ENCODE measurements at regions not wholly inside any gene's neighbourhood (a gene's known extent, or its start where the extent isn't known, plus 50 kb on each side); places are given as distances from the start of the nearest gene placed in this dataset.

DNA sequence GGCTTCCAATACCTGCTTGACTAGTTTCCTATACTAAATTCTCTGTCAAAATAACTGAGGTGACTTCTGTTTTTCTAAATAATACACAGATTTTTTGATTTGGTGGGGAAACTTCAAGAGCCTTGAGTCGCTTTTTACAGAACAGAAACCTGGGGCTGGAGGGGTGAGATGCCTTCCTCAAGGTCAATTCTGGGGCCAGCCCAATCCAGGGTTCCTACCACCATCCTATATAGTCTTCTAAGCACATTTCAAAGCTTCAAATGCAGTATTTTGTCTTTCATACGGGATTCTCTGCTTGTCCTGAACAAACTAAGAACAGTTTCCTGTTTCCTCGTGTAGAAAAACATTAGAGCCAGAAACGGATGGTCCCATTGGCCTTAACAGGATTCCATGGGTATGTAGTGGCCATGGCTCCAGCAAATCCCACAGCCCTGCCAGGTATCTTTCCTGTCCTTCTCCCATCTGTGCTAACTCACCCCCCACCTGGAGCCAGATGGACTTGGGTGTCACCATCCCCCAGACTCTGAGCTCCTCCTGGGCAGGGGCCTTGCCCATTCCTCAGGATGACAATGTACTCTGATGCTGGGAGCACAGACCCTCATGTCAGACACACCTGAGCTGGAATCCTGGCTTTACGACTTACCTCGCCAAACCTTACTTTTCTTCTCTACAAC is 146.9 kb downstream of the KLF13 start:
- DNase-seq (ENCODE audit: low spot score): peak; percentile 30

DNA sequence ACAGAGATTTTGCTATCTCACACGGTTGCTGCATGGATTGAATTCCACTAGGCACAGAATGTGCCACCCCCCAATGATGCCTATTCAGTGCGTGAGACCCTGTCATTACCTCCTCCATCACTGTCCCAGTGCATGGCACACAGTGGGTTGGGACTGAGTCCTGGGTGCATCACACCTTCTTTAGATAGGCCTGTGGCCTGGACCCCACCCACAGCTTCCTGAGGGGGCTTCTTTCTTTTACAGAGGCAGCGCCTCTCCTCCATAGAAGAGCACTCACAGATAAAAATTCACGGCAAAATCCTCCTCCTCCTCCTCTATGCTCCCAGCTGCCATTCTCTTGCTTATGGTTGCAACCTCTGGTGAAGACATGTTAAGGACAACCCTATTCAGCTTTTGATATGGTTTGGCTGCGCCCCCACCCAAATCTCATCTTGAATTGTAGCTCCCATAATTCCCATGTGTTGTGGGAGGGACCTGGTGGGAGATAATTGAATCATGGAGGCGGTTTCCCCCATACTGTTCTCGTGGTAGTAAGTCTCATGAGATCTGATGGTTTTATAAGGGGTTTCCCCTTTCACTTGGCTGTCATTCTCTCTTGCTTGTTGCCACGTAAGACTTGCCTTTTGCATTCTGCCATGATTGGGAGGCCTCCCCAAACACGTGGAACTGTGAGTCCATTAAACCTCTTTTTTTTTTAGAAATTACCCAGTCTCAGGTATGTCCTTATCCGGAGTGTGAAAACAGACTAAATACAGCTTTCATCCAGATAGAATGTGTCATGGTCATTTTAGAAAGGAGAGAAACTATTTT is 147.6 kb downstream of the KLF13 start:
- peak; percentile 28 for DNase-seq (ENCODE audit: low spot score)

DNA sequence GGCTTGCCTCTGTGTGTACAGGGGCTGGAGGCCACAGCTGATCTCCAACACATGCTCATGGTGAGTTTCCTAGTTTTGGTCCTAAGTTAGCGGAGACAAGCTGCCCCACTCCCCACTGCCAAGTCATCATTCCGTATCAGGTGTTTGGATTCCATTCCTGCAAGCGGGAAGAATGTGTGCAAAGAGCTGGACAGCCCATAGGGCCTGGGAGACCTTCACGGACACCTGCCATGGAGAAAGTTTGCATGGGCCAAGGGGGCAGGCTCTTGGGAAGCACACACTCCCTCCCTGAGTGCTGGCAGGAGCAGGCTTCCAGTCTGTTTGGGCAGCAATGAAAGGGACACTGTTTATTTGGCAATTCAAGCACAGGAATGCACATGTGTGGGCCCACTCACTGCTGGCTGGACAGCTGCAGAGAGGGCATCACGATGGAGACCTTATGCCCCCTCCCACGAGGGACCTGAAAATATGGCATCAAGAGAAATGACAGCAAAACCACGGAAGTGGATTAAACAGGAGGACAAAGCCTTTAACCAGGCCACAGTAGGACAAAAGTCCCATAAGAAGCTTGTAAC is 149.7 kb downstream of the KLF13 start:
- peak; percentile 53 for DNase-seq (ENCODE audit: low spot score)

DNA sequence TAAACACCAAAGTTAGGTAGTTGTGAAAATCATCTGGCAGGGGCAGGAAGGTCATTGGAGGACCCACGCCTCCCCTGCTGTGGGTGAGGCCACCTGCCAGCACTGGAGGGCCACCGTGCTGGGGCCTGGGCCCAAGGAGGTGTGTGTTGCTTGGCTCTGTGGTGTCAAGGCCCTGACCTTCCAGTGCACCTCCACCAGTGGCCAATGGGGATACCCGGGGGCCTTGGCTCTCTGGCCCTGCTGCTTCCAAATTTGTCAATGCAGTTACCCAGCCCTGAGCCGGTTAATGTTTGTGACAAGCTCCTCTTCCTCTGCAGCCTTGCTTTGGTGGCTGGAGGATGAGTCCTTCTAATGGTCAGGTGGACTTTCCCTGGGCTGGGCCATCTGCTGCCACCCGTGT is 150.2 kb downstream of the KLF13 start:
- no peak for DNase-seq (ENCODE audit: low spot score)

DNA sequence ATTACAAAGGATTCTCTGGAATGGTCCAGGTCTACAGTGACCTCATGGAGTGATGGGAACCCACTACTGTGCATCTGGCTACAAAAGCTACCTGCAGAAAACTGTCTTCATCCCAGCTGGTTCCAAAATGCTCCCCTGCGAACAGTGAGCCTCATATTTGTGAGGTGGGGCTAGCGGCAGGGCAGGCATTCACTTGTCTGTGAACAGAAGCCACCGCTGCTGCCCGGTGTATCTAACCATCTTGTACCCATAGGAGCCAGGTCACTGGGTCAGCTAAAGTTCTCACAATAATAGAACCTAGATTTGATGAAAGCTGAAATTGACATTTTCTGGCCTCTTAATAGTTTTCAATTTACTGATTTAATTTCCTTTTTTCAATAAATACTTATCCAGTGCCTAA is 150.7 kb downstream of the KLF13 start:
- peak; percentile 31 for DNase-seq (ENCODE audit: low spot score)

DNA sequence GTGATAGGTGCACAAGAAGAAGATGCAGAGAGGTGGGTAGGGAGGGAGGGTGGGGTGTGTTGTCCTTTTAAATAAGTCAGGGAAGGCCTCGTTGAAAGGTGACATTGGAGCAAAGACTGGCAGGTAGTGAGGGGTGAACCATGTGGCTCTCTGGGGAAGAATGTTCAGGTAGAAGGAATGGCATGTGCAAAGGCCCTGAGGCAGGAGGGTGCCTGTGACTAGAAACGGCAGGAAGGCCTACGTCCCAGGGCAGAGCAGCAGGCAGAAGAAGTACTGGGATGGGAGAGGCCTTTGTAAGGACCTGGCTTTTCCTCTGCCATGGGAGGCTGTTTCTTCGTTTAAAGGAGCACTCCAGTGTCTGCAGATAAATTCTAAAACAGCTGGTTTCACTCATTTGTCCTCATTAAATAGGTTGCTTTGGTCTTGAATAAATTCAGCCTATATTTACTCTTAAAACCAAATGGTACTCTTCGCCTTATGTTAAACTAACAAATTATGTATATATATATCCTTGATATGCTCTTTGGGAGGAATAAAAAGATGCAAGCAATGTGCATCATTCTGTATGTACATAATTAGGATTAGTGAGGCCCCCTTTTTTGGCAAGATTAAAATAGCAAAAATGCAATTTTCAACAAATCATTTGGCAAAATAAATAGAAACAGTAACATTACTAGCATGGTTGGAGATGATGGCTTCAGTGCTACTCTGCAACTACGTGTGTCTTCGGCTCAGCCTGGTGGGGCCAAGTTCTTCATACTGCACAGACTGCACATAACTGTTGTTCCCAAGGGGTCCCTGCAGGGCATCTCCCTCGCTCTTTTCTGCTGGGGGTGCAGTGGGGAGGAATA is 151.4 kb downstream of the KLF13 start:
- DNase-seq (ENCODE audit: low spot score): peak; percentile 31

DNA sequence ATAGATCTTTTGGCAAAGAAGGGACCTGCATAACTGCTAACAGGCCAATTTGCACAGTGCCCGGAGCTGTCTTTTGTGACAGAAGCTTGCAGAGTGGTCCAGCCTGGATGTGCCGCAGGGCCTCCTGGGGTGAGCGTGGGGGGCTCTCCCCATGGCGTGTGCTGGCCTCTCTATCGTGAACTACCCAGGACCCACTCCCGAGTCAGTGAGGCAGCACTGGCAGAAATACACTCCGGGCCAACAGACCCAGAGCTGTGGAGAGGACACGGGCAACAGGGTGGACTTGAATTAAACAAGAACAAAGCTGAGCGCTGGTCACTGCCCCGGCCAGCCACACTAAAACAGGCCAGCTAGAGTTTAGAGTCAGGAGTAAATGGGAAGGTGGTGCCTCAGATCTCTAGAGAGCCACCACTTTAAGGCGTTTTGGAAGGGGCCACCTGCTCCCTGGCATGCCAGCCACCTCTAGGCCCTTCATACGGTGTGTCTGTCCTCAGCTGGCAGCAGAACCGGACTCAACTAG is 152.1 kb downstream of the KLF13 start:
- DNase-seq (ENCODE audit: low spot score): peak; percentile 53

DNA sequence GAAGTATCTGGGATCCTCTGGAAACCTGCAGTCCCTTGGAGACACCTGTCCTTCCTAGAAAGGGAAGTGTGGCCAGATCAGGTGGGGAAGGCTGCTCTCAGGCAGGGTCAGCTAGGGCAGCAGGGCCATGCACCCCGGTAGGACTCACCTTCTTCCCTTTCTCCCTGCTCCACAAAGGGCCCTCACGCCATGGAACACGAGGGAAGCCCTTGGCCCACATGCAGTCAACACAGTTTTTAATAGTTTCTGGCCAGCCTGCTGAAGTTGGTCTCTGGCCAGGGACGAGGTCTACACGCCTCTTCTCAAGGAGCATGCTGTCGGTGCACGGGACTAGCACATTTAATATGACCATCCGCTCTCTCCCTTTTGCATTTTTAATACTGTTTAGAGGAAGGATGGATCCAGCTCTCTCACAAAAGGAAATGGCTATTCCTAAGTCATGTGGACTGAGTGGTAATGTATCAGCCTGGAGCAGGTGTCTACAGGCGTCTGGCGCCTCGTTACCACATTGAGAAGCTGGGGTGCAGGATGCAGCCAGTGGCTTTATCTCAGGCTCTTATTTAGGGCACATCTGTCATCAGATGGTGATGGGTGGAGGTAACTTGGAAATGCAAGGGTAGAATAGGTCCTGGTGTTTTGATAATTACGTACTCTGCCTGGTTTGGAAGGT is 153.9 kb downstream of the KLF13 start:
- peak; percentile 38 for DNase-seq (ENCODE audit: low spot score)

DNA sequence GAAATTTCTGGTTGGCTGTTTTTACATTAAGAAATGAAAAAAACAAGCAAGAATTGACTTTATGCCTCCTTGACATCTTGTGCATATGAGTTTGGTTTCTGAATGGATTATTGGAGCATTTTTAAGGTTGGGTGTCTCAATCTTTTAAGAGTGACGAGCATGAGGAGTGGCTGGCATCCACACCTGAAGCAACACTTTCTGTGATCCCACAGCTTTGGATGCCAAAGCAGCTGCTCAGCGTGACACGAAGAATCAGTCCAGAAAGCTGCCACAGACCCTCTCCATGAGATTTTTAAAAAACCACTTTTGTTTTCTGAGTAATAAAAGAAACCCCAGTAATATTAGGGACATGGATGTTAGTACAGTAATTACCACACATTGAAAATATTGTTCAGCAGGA is 154.5 kb downstream of the KLF13 start:
- no peak for DNase-seq (ENCODE audit: low spot score)

DNA sequence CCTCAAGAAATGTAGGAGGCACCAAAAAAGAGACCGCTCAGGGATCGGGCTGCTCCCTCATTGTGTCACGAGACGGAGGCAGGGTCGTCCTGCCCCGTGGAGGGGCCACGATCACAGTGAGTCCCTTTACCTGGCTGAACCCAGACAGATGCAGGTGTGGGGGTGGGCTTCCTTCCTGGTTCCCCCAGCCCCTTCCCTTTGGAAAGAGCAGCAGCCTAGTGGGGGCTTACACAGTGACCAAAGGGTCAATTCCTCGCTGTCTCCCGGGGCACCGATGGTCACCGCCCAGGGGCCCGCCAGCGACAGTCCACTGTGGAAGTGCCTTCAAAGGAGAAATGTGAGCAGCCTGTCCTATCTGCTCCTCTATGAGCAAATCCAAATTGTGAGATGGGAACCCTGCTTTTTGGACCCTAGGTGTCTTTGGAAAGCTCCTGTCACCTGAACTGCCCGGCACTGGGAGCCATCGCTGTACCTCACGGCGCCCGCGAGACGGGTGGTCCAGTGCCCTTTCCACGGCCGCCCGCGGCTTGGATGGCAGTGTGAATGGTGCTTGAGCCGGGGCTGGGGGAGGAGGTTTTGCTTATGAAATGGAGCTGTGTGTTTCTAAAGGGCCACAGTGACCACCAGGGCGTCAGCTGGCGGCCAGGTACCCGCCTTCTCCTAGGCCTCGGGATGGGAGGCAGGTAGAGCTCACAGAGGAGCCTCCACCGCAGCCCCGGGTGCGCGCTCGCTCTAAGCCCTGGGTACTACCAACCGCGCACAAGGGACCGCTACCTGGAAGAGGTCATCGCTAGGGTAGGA is 155.7 kb downstream of the KLF13 start:
- DNase-seq (ENCODE audit: low spot score): peak; percentile 60

DNA sequence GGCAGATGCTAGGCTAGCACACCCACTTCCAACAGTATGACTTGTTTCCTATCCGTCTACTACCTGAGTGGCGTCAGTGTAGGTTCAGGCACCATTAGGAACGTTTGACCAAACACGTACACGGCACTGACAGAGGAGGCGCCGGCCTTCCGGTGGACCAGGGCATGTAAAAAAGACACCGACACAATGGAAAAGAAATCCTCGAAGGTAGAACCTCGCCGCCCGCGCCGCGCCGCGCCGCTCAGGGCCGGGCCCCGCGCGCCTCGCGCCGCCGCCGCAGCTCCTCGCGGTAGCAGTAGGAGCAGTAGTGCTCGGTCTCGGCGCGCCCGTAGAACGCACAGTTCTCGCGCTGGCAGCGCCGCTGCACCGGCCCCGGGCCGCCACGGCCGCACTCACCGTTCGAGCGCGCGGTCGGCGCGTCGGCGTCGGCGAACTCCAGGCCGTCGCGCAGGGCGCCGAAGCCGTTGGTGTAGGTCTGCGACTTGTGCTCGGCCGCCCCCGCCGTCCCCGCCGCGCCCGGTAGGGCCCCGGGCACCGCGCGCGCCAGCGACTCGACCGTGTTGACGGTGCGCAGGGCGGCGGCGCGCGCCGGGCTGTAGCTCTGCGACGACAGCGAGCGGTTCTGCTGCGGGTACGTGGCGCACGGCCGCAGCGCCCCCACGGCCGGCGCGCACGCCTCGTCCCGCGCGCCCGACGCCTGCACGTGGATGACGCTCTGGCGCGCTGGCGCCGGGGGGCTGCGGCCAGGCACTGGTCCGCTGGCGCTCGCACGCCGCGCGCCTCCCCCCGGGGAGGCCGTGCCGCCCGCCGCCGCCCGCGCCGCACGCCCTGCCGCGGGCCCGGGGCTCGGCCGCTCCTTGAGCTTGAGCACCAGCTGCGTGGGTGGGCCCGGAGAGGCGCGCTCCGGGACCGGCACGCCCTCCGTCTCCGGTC is 156.7 kb downstream of the KLF13 start:
- peak; percentile 58 for DNase-seq (ENCODE audit: low spot score)

DNA sequence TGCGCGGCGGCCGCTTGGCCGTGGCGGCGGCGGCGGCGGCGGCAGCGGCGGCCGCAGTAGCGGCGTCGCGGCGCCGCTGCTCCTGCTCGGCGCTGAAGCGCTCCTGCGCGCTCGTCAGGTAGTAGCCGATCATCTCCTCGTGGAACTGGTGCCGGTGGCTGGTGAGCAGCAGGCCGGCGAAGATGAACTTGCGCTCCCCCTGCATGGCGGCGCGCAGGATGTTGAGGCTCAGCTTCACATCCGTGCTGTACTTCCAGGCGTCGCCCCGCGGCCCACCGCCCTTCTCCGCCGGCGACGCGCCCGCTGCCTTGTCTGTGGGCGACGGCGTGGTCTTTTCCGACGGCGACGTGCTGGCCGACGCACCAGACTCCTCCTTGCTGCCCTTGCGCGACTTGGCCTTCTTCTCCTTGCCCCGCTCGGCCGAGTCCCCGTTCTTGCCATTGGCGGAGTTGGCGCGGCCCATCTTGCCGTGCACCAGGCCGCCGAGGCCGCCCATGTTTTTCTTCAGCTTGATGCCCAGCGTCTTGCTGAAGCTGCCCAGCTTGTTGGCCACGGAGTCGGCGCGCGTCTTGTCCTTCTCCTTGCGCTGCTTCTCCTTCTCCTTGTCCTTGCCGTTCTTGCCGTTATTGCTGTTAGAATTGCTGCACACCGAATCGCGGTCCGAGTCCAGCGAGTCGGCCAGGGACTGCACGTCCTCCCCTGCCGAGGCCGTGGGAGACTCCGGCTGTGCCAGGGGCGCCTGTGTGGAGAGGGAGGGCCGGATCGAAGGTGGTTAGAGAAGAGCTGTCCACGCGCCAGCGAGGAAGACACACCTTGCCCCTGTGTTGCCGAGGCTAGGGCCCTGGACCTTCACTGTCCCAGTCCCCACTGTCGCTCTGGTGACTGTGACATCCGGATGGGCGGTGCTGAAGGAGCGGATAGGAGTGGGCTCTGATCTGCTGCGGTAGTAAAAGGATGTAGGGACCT is 157.6 kb downstream of the KLF13 start:
- DNase-seq (ENCODE audit: low spot score): peak; percentile 59

DNA sequence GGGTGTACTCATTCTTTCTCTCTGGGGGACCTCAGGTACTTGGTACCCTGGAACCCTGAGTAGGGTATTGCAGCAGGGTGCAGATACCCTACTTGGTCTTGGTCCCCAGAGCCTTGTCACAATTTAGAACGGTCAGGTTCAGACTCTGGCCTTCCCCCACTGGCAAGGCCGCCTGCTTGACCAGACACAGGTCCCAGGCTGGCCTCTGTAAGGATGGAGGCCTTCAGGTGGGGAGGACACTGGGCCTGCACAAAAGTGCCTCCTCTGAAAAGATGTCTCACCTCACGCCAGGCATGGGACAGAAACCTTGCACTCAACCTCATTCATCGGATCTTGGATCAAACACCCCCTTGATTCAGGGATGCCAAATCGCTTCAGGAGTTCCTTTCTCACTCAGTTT is 158.4 kb downstream of the KLF13 start:
- peak; percentile 44 for DNase-seq (ENCODE audit: low spot score)

DNA sequence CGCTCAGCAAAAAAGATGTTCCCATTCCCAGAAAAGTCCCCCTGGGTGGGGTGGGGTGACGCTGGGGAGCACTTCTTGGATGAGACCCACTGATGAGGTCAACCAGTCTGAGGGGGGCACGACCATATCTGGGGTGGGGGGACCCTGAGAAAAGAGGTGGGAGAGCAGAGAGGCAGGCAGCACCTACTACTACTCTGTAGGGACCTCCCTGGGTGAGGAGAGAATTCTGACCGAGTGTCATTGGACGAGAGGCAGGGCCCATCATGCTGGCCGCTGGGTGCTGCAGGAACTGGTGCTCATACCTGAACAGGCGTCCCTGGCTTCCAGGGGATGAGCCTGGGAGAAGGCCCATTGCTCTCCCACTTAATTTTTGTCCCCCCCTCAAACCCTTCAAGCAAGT is 158.8 kb downstream of the KLF13 start:
- peak; percentile 48 for DNase-seq (ENCODE audit: low spot score)

DNA sequence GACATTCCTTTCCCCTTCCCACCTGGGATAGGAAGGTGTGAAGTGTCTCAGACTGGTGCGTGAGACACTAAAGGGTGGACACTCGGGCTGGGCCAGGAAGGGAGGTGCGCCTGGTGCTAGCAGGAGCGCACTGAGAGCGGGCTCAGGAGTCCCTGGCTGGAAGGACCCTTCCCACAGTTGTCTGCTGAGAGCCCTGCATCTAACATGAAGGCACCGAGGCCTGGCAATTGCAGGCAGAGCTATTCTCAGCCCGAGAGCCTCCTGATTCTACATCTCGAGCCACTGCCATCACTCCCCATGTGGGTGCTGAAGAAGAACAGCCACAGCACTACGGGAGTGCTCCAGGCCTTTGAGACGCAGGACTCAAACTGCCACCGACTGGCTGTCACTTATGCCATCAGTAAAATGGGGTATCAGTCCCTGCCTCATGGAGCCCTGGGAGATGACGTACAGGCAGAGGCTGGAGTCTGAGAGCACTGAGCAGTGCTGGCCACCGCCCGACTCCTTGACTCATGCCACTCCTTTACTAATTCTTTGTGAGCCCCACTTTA is 159.4 kb downstream of the KLF13 start:
- DNase-seq (ENCODE audit: low spot score): peak; percentile 45

DNA sequence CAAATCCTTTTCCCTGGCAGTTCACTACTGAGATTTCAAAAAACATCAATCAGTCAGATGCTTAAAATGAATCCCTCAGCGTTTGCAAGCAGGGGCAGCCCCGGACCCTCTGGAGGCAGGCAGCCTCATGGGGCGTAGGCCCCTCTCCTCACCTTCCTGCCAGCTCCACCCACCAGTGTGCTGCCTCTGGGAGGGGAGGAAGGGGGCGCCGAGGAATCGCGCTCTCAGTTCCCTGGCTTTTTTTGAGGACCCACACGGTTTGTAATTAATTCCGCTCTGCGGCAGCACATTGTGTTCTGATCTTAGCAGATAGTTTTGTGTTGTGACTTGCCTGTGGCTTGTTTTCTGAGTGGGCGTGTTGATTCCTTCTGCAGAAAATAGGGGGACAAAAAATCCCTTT is 159.9 kb downstream of the KLF13 start:
- DNase-seq (ENCODE audit: low spot score): peak; percentile 28

DNA sequence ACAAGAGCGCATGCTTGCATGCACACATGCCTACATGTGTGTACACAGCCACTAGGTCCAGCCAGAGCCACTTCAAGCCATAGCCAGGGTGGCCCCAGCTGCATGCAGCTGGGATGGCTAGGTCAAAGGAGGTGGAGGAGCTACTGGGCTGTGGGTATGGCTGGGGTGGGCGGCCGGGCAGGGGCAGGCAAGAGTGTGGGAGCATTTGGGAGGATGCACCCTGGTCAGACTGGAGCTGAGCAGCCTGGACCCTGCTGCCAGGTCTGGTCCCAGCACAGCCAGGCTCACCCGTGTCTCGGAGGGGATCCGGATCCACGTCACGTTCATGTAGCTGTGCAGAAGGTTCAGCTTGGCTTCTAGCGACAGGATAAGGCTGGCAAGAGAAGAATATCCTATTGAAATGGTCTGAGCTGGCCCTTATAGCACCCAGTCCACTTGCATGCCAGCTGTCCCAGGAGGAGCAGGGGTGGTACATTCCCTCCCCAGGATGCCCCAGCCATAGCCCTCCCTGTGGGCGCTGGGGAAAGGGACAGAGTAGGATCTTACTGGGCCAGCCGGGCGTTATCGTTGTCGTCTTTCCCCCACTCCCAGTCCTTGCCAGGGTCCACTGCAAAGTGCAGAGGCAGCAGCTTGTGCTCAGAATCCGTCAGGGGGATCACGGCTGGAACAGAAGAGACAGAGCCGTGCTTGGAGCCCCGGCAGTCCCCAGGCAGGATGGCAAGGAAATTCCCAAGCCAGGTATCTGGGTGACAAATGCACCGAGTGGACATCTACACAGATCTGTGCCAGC is 160.5 kb downstream of the KLF13 start:
- DNase-seq (ENCODE audit: low spot score): no peak
